Smooth muscle cell (in vitro differentiated cells): ENCODE measurements at regions not wholly inside any gene's neighbourhood (a gene's known extent, or its start where the extent isn't known, plus 50 kb on each side); places are given as distances from the start of the nearest gene placed in this dataset.

Experiments used
- DNase-seq: peaks from one replicate; lab custom pipeline; 2025; ENCODE audit not compliant: unreplicated experiment; lab: John Stamatoyannopoulos, UW
- H2AFZ ChIP-seq: fragments of 200-600 bp; sonication (generic); 2 replicates; pipeline ENCODE4 v1.6.0; 2016; ENCODE audit warnings: antibody characterized with exemption, low read depth, mild to moderate bottlenecking
- H3F3A ChIP-seq: fragments of 200-600 bp; sonication (generic); 2 replicates; pipeline ENCODE4 v1.6.0; 2017; ENCODE audit warnings: antibody characterized with exemption, low read depth
- H3K27ac ChIP-seq: fragments of 200-600 bp; sonication (generic); 2 replicates; pipeline ENCODE4 v1.5.1; 2016; ENCODE audit warnings: low read depth, mild to moderate bottlenecking
- H3K27me3 ChIP-seq: fragments of 200-600 bp; sonication (generic); 2 replicates; pipeline ENCODE4 v1.6.1; 2016; ENCODE audit warnings: low read depth, mild to moderate bottlenecking
- H3K36me3 ChIP-seq: fragments of 200-600 bp; sonication (generic); 2 replicates; pipeline ENCODE4 v1.5.1; 2016; ENCODE audit warnings: low read depth
- H3K4me1 ChIP-seq: fragments of 200-600 bp; sonication (generic); 2 replicates; pipeline ENCODE4 v1.5.1; 2016; ENCODE audit warnings: low read depth
- H3K4me2 ChIP-seq: fragments of 200-600 bp; sonication (generic); 2 replicates; pipeline ENCODE4 v1.6.0; 2016; ENCODE audit warnings: mild to moderate bottlenecking
- H3K4me3 ChIP-seq: fragments of 200-600 bp; sonication (generic); 2 replicates; pipeline ENCODE4 v1.5.1; 2016; ENCODE audit warnings: mild to moderate bottlenecking
- H3K79me2 ChIP-seq: fragments of 200-600 bp; sonication (generic); 2 replicates; pipeline ENCODE4 v1.6.0; 2016; ENCODE audit warnings: low read depth, mild to moderate bottlenecking
- H3K9ac ChIP-seq: fragments of 200-600 bp; sonication (generic); 2 replicates; pipeline ENCODE4 v1.6.0; 2016; ENCODE audit warnings: low read depth
- H3K9me3 ChIP-seq: fragments of 200-600 bp; sonication (generic); replicated peaks from 2 replicates; pipeline ENCODE4 v1.5.1; 2016; ENCODE audit warnings: low read depth
- H4K20me1 ChIP-seq: fragments of 200-600 bp; sonication (generic); 2 replicates; pipeline ENCODE4 v1.6.0; 2016; ENCODE audit warnings: low read depth
- CTCF ChIP-seq: fragments of 200-600 bp; sonication (generic); IDR thresholded peaks from 2 replicates; pipeline ENCODE4 v1.5.1; 2017; ENCODE audit warnings: borderline replicate concordance, mild to moderate bottlenecking, antibody characterized with exemption; ENCODE audit not compliant: insufficient read depth, poor library complexity, severe bottlenecking
- WGBS: methylation state at CpG from one replicate; pipeline ENCODE4 v1.1.7; 2016; ENCODE audit warnings: low lambda C conversion rate; 5-methylcytosine and 5-hydroxymethylcytosine counted together

DNA sequence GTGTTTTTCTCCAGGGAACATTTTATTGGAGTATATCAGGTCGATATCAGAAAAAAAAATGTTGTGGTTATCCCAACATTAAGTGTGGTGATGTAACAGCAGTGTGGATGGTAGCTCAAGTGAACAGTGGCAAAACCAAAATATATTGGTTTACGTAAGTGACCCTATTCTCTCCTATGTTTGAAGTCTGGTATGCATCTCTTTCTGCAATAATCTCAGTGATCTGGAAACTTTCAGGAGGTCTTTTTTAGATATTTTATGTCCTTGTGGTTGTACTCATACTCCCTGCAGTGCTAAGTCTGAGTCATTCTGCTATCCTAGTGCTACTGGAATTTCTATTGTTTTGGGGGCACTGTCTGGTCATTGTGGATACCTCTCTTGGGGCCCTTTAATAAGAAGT is 137.9 kb downstream of the SNRPN start:
- Histone ChIP-seq H3K4me3 (no peak overlapping the region), H3K9ac (no peak overlapping the region), H3K79me2 (no peaks in the 10 kb centered on the region), H3K36me3 (peaks cover 16% of the 10 kb centered on the region), H4K20me1 (peaks cover 8% of the 10 kb centered on the region), H3K9me3 (no peaks in the 10 kb centered on the region), H3K27ac (no peak overlapping the region), H3F3A (no peaks in the 10 kb centered on the region), H3K4me2 (no peak overlapping the region), H3K27me3 (no peaks in the 10 kb centered on the region), H3K4me1 (no peaks in the 10 kb centered on the region), H2AFZ (no peak overlapping the region)
- TF ChIP-seq CTCF: no peak
- WGBS: 81% methylated on average over 2 of the region's 2 CpGs
- DNase-seq: no peak

DNA sequence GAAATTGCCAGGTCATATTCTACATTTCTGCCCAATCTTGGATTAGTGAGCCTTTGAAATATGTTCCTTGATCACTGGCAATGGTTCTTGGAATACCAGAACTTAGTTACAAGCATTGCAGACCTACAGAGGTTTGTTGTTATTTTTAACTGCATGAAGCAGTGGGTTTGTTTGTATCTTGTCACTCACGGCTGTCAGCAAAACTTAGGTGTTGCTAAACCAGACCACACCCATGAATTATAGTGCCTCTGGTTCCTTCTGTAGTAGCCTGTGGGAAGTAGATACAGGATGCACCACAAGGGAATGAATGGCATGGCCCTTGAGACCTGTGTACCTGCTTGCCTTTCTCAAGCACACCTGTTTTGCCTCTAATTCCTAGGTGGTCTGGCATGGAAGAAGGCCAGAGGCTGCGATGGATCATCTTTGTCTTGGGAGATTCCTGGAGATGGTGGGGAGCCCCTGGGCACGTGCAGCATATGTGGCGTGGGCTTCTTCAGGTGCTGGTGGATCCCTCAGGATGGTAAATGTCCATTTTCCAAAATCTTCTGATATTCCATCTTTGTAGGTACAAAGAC is 138.8 kb downstream of the SNRPN start:
- Histone ChIP-seq H2AFZ (no peak overlapping the region), H3F3A (no peaks in the 10 kb centered on the region), H3K27me3 (no peaks in the 10 kb centered on the region), H3K27ac (no peak overlapping the region), H3K36me3 (peaks cover 20% of the 10 kb centered on the region), H3K4me2 (no peak overlapping the region), H3K9me3 (no peaks in the 10 kb centered on the region), H3K4me3 (no peak overlapping the region), H4K20me1 (peaks cover 8% of the 10 kb centered on the region), H3K9ac (no peak overlapping the region), H3K79me2 (no peaks in the 10 kb centered on the region), H3K4me1 (no peaks in the 10 kb centered on the region)
- DNase-seq: no peak
- WGBS: 77% methylated on average over 4 of the region's 4 CpGs
- no peak for TF ChIP-seq CTCF

DNA sequence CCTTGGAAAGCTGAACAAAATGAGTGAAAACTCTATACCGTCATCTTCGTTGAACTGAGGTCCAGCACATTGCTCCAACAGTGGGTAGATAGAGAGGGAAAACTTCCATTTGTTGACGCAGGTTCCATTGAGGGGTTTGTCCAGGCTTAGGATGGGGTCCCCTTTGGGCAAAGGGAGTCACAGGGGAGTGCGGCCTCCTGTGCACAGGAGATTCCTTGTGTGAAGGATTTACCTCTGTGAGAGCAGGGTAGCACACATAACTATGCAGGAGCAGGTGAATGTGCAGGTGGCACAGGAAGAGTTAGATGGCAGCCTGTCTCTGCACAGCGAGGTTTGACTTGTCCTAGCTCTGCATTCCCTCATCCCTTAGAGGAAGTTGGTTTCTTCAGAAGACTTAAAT is 139.3 kb downstream of the SNRPN start:
- no peak for TF ChIP-seq CTCF

DNA sequence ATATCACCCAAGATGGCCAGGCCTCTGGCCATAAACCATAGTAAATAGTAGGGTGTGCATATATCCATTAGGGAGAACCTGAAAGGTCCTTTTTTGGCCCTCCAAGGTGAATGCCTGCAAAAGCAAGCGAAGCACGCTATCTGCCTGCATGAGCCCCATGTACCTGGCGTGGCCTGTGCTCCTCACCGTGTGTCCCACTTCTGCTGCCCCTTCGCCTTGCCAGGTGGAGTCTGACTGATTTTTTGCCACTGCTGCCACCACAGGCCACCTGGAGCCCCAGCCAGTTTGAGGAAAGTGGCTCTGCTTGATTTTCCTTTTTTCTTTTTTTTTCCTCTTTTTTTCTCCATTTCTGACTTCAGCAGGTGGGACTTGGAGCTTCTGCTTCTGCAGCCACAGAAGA is 139.7 kb downstream of the SNRPN start:
- no peak overlapping the region for H2AFZ ChIP-seq
- no peaks in the 10 kb centered on the region for H3K27me3 ChIP-seq
- WGBS: 89% methylated on average over 5 of the region's 5 CpGs
- no peaks in the 10 kb centered on the region for H3K79me2 ChIP-seq
- H3K4me3 ChIP-seq: no peak overlapping the region
- no peak for TF ChIP-seq CTCF
- no peaks in the 10 kb centered on the region for H3F3A ChIP-seq
- DNase-seq: no peak
- peaks cover 8% of the 10 kb centered on the region for H4K20me1 ChIP-seq
- no peak overlapping the region for H3K9ac ChIP-seq
- peaks cover 27% of the 10 kb centered on the region for H3K36me3 ChIP-seq
- H3K27ac ChIP-seq: no peak overlapping the region
- no peaks in the 10 kb centered on the region for H3K4me1 ChIP-seq
- no peaks in the 10 kb centered on the region for H3K9me3 ChIP-seq
- H3K4me2 ChIP-seq: no peak overlapping the region

More for the DNA sequence above, 139.3 kb downstream of the SNRPN start:
- H4K20me1 ChIP-seq: peaks cover 8% of the 10 kb centered on the region
- H3K9me3 ChIP-seq: no peaks in the 10 kb centered on the region
- H3K27me3 ChIP-seq: no peaks in the 10 kb centered on the region
- H3K4me3 ChIP-seq: no peak overlapping the region
- H3K4me1 ChIP-seq: no peaks in the 10 kb centered on the region
- 92% methylated on average over 5 of the region's 5 CpGs for WGBS
- no peaks in the 10 kb centered on the region for H3K79me2 ChIP-seq
- no peak overlapping the region for H3K9ac ChIP-seq
- DNase-seq: no peak
- H3F3A ChIP-seq: no peaks in the 10 kb centered on the region
- H3K27ac ChIP-seq: no peak overlapping the region
- H3K36me3 ChIP-seq: peaks cover 26% of the 10 kb centered on the region
- H3K4me2 ChIP-seq: no peak overlapping the region
- no peak overlapping the region for H2AFZ ChIP-seq
